ENCODE measurements at regions not wholly inside any gene's neighbourhood (a gene's known extent, or its start where the extent isn't known, plus 50 kb on each side); places are given as distances from the start of the nearest gene placed in this dataset.

GRCh38 chr2:6683516-6683915 lies 182.2 kb downstream of the CMPK2 start:
- TF ChIP-seq CTCF (conservative IDR thresholded peaks at IDR 0.05 in 1 of 2, IDR thresholded peaks at IDR 0.05 in 1 of 2; ENCODE audit: extremely low read depth in 1 of 2, insufficient read depth in 1 of 2, low read depth in 1 of 2, low read length in 2 of 2): no peak
- TF ChIP-seq EZH2 (IDR thresholded peaks at IDR 0.05; ENCODE audit: borderline replicate concordance, low read length): no peak
